T-cell (primary cell): ENCODE measurements at regions not wholly inside any gene's neighbourhood (a gene's known extent, or its start where the extent isn't known, plus 50 kb on each side); places are given as distances from the start of the nearest gene placed in this dataset.

Experiments
- ATAC-seq, 4 experiments: fragments of 200-7000 bp in 3 of 4; fragments of 150-1000 bp in 1 of 4; cut with Tn5 transposase; replicated peaks in 1 of 4; 1 replicate in 3 of 4; 2 replicates in 1 of 4; pipeline ENCODE4 v1.10.0; 2021; ENCODE audit warnings: moderate library complexity in 3 of 4, mild to moderate bottlenecking in 2 of 4, moderate number of reproducible peaks in 1 of 4
- CTCF ChIA-PET, 2 donors: fragments of 300-600 bp; sonication (Branson Sonifier 250); formaldehyde crosslinking; loops; one replicate each; lab custom pipeline; 2022; ENCODE audit warnings: antibody characterized with exemption in 2 of 2; lab: Charles Lee
- POLR2A ChIA-PET, 2 donors: fragments of 300-600 bp; sonication (Branson Sonifier 250); formaldehyde crosslinking; loops; one replicate each; lab custom pipeline; 2022; ENCODE audit warnings: antibody characterized with exemption in 2 of 2; lab: Charles Lee
- DNase-seq, 35 experiments: peaks; one replicate each; pipeline versions ENCODE4 v3.0.0 to v3.0.0-alpha.2; 2013 to 2023
- H3K27ac ChIP-seq: one replicate; pipeline ENCODE4 v1.5.1; 2013; ENCODE audit warnings: low read length
- H3K27me3 ChIP-seq, 2 experiments: replicated peaks in 1 of 2; 1 replicate in 1 of 2; 2 replicates in 1 of 2; pipeline versions ENCODE4 v1.6.1 to v1.7.0; 2013; ENCODE audit warnings: low read length in 1 of 2, mixed read lengths in 1 of 2; ENCODE audit not compliant: control insufficient read depth in 2 of 2, insufficient read depth in 2 of 2; ENCODE audit errors: extremely low read depth in 1 of 2
- H3K36me3 ChIP-seq, 2 donors: 1 replicate in 1 of 2; 2 replicates in 1 of 2; pipeline versions ENCODE4 v1.6.1 to v1.7.0; 2013; ENCODE audit warnings: low read length in 1 of 2; ENCODE audit not compliant: control insufficient read depth in 2 of 2, insufficient read depth in 1 of 2; ENCODE audit errors: extremely low read depth in 1 of 2
- H3K4me1 ChIP-seq, 2 experiments: 1 replicate in 1 of 2; 2 replicates in 1 of 2; pipeline versions ENCODE4 v1.6.1 to v1.7.0; 2013; ENCODE audit warnings: low read length in 2 of 2, mixed read lengths in 1 of 2; ENCODE audit not compliant: insufficient read depth in 2 of 2, control insufficient read depth in 1 of 2; ENCODE audit errors: extremely low read depth in 1 of 2
- H3K4me3 ChIP-seq, 2 donors: 1 replicate in 1 of 2; 2 replicates in 1 of 2; pipeline versions ENCODE4 v1.5.1 to v1.7.0; 2013; ENCODE audit warnings: mild to moderate bottlenecking in 2 of 2, low read length in 1 of 2, moderate library complexity in 1 of 2; ENCODE audit not compliant: control insufficient read depth in 1 of 2; ENCODE audit errors: extremely low read depth in 1 of 2
- H3K9me3 ChIP-seq: 2 replicates; pipeline ENCODE4 v1.7.0; 2013
- H3K27ac Mint-ChIP-seq, 2 donors: one replicate each; pipeline ENCODE4 v1.8.0; 2020 to 2021; ENCODE audit warnings: mild to moderate bottlenecking in 2 of 2, mixed read lengths in 2 of 2
- H3K27me3 Mint-ChIP-seq, 2 donors: one replicate each; pipeline ENCODE4 v1.8.0; 2021 to 2022; ENCODE audit warnings: mixed read lengths in 2 of 2
- H3K36me3 Mint-ChIP-seq: one replicate; pipeline ENCODE4 v1.8.0; 2021; ENCODE audit warnings: mixed read lengths
- H3K4me1 Mint-ChIP-seq, 3 donors: one replicate each; pipeline ENCODE4 v1.8.0; 2020 to 2022; ENCODE audit warnings: mixed read lengths in 3 of 3, mild to moderate bottlenecking in 1 of 3
- H3K4me3 Mint-ChIP-seq, 3 donors: one replicate each; pipeline ENCODE4 v1.8.0; 2020 to 2022; ENCODE audit warnings: mild to moderate bottlenecking in 3 of 3, mixed read lengths in 3 of 3, moderate library complexity in 3 of 3
- H3K9me3 Mint-ChIP-seq, 3 donors: one replicate each; pipeline ENCODE4 v1.8.0; 2020 to 2022; ENCODE audit warnings: mixed read lengths in 3 of 3
- WGBS: methylation state at CpG from one replicate; pipeline ENCODE4 v1.1.5; 2013; ENCODE audit warnings: missing lambda C conversion rate; ENCODE audit not compliant: insufficient coverage; 5-methylcytosine and 5-hydroxymethylcytosine counted together

DNA sequence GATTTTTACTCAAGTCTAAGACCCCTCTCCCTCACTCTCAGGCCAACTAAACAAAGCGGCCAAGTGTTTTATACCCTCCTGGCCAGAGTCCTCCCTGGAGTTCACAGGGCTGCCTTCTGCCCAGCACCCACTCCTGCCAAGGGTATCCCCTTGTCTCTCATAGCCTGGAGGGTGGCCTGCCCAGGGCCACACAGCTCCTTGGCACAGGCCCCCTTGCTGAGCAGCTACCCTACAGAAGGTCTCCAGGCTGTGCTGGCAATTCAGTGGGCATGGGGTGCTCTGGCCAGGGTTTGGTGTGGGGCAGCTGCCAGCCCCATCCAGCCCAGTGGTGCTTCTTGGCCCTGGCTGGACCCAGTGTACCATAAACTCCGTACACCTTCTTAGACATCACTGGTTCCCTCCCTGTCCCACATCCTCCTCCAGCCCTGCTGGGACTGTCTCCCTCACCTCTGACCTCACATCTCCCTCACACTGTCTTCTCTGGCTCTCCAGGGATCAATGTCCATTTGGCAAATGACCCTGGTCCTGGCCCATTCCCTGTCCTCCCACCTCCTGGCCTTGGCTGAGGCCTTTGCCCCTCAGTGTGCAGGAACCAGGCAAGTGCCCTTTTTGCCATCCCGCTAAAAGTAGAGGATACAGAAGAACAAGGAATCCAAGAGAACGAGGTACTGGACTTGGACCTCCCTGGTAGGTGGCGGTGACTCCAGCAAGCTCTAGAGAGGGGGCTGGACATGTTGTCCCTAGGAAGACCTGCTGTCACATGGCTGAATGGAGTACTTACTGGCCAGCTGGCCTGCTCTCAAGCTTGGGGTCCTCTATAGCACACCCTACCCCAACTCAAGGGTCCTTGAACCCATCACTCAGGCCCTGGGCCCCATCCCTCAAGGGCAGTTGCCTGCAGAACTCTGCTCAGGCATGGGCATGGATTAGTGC lies 50.0 kb upstream of the TRPM1 start:
- Mint-ChIP-seq H3K36me3 (no peaks in the 10 kb centered on the region), H3K27me3 (peaks cover 0 to 5% of the 10 kb centered on the region in 2 donors), H3K27ac (peak overlapping the region in 1 of 2 donors; percentile 14), H3K4me3 (no peak overlapping the region), H3K4me1 (no peaks in the 10 kb centered on the region), H3K9me3 (no peaks in the 10 kb centered on the region)
- no peaks in the 10 kb centered on the region for H3K9me3 ChIP-seq
- CTCF ChIA-PET, result no interaction called here
- POLR2A ChIA-PET, result no interaction called here
- peaks cover 0 to 16% of the 10 kb centered on the region in 2 experiments for H3K27me3 ChIP-seq
- H3K4me1 ChIP-seq, result peaks cover 0 to 4% of the 10 kb centered on the region in 2 experiments
- H3K4me3 ChIP-seq, result no peak overlapping the region
- DNase-seq (no peak), ATAC-seq (no peak)
- WGBS, result 89% methylated on average over 5 of the region's 5 CpGs
- no peaks in the 10 kb centered on the region for H3K36me3 ChIP-seq
- H3K27ac ChIP-seq, result no peak overlapping the region

DNA sequence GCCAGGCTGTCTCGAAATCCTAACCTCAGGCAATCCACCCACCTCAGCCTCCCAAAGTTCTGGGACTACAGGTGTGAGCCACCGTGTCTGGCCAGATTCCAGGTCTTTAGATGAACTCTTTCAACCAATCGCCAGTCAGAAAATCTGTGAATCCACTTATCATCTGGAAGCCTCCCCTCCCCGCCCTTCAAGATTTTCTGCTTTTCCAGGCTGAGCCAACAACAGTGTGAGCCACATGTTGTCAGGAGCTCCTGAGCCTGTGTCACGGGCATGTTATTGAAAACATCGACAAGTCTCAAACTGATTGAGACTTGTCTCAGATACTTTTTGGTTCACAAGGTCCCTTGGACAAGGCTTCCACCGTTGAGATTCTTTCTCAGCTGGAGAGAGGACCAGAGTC lies 52.0 kb upstream of the TRPM1 start:
- Histone ChIP-seq H3K9me3 (no peaks in the 10 kb centered on the region), H3K27ac (no peak overlapping the region), H3K36me3 (no peaks in the 10 kb centered on the region), H3K4me3 (no peak overlapping the region), H3K27me3 (peaks cover 0 to 16% of the 10 kb centered on the region in 2 experiments), H3K4me1 (peaks cover 0 to 4% of the 10 kb centered on the region in 2 experiments)
- Mint-ChIP-seq H3K27ac (no peak overlapping the region), H3K36me3 (no peaks in the 10 kb centered on the region), H3K4me1 (no peaks in the 10 kb centered on the region), H3K27me3 (peaks cover 0 to 8% of the 10 kb centered on the region in 2 donors), H3K4me3 (no peak overlapping the region), H3K9me3 (no peaks in the 10 kb centered on the region)
- WGBS, result 95% methylated on average over 6 of the region's 7 CpGs
- DNase-seq, result no peak
- CTCF ChIA-PET, result no interaction called here
- POLR2A ChIA-PET, result no interaction called here
- no peak for ATAC-seq

DNA sequence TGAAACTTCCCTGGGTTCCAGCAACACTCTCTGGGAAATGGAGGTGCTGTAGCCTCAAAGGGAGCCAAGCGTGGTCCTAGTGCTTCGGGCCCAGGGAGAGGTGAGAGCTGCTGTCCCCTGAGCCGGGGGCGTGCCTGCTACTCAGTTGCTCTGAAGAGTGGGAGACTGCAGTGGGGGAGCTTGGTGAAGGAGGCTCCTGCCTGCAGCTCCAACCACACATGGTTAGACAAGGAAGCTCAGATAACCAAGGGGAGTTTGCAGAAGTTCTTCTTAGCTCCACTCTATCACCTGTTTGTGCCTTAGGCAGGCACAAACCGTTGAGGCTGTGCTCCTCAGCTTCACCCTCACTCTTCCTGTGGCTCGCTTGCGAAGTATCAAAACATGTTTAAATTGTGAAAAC lies 53.6 kb upstream of the TRPM1 start:
- Mint-ChIP-seq H3K4me3 (no peak overlapping the region), H3K27ac (no peak overlapping the region), H3K9me3 (no peaks in the 10 kb centered on the region), H3K36me3 (no peaks in the 10 kb centered on the region), H3K27me3 (peaks cover 0 to 6% of the 10 kb centered on the region in 2 donors), H3K4me1 (no peaks in the 10 kb centered on the region)
- H3K4me1 ChIP-seq, result no peaks in the 10 kb centered on the region
- H3K9me3 ChIP-seq, result no peaks in the 10 kb centered on the region
- ChIA-PET CTCF (interaction anchor here in 1 of 2 donors (0.5 kb wide), 1 partner anchor 148 kb away, joined by 3 read pairs; no protein-coding TSS in a partner anchor), POLR2A (no interaction called here)
- H3K36me3 ChIP-seq, result no peaks in the 10 kb centered on the region
- no peak overlapping the region for H3K4me3 ChIP-seq
- 70% methylated on average over 3 of the region's 7 CpGs for WGBS
- H3K27ac ChIP-seq, result no peak overlapping the region
- H3K27me3 ChIP-seq, result peaks cover 0 to 12% of the 10 kb centered on the region in 2 experiments
- no peak for DNase-seq
- no peak for ATAC-seq

DNA sequence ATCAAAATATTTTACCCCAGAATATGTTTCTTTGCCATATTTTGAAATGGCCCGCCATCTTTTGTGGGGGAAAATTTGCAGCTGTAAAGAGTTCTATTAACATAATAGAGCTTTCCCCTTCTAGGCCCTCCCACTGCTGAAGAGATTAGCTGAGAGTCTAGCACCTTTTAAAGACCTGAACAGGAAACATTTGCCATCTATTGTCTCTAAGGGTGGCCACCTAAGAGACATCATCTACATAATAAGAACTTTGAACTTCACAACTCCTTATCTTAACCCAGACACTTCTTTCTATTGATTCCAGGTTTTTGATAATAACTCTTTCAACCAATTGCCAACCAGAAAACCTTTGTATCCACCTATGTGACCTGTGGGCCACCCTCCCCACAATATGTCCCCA lies 54.7 kb upstream of the TRPM1 start:
- CTCF ChIA-PET, result interaction anchor here in 1 of 2 donors (0.6 to 0.7 kb wide), 2 partner anchors 37 to 51 kb away, joined by 4 to 5 read pairs; no protein-coding TSS in a partner anchor

DNA sequence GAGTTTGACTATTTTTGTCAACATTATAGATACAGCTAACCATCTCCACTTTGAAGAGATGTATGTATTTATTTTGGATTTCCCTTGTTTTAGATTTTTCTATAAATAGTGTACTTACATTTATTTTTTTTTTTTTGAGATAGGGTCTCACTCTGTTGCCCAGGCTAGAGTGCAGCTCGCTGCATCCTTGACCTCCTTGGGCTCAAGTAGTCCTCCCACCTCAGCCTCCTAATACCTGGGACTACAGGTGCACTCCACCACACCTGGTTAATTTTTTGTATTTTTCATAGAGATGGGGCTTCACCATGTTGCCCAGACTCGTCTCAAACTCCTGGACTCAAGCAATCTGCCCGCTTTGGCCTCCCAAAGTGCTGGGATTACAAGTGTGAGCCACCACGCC lies 55.3 kb upstream of the TRPM1 start:
- Histone ChIP-seq H3K27ac (no peak overlapping the region), H3K4me3 (no peak overlapping the region), H3K9me3 (no peaks in the 10 kb centered on the region), H3K36me3 (no peaks in the 10 kb centered on the region), H3K27me3 (peaks cover 0 to 13% of the 10 kb centered on the region in 2 experiments), H3K4me1 (no peaks in the 10 kb centered on the region)
- POLR2A ChIA-PET, result interaction anchor here in 1 of 2 donors (0.6 kb wide), 1 partner anchor 61 kb away, joined by 7 read pairs; no protein-coding TSS in a partner anchor
- Mint-ChIP-seq H3K27ac (no peak overlapping the region), H3K36me3 (no peaks in the 10 kb centered on the region), H3K4me3 (no peak overlapping the region), H3K27me3 (peaks cover 0 to 3% of the 10 kb centered on the region in 2 donors), H3K9me3 (no peaks in the 10 kb centered on the region), H3K4me1 (no peaks in the 10 kb centered on the region)
- ATAC-seq (no peak), DNase-seq (no peak)
- 79% methylated on average over 2 of the region's 4 CpGs for WGBS
- CTCF ChIA-PET, result interaction anchor here (0.6 to 0.8 kb wide), 2 partner anchors 28 to 429 kb away, joined by 3 read pairs; no protein-coding TSS in a partner anchor

More for the DNA sequence above, 54.7 kb upstream of the TRPM1 start:
- Mint-ChIP-seq H3K4me1 (no peaks in the 10 kb centered on the region), H3K9me3 (no peaks in the 10 kb centered on the region), H3K36me3 (no peaks in the 10 kb centered on the region), H3K4me3 (no peak overlapping the region), H3K27ac (no peak overlapping the region), H3K27me3 (peaks cover 0 to 6% of the 10 kb centered on the region in 2 donors)
- POLR2A ChIA-PET, result interaction anchor here in 1 of 2 donors (0.6 kb wide), 1 partner anchor 62 kb away, joined by 7 read pairs; no protein-coding TSS in a partner anchor
- no peaks in the 10 kb centered on the region for H3K36me3 ChIP-seq
- H3K9me3 ChIP-seq, result no peaks in the 10 kb centered on the region
- H3K27ac ChIP-seq, result no peak overlapping the region
- ATAC-seq, result no peak
- H3K4me1 ChIP-seq, result no peaks in the 10 kb centered on the region
- peaks cover 0 to 16% of the 10 kb centered on the region in 2 experiments for H3K27me3 ChIP-seq
- no CpG with 5 or more reads among the region's 1 CpG for WGBS
- DNase-seq, result no peak
- no peak overlapping the region for H3K4me3 ChIP-seq

DNA sequence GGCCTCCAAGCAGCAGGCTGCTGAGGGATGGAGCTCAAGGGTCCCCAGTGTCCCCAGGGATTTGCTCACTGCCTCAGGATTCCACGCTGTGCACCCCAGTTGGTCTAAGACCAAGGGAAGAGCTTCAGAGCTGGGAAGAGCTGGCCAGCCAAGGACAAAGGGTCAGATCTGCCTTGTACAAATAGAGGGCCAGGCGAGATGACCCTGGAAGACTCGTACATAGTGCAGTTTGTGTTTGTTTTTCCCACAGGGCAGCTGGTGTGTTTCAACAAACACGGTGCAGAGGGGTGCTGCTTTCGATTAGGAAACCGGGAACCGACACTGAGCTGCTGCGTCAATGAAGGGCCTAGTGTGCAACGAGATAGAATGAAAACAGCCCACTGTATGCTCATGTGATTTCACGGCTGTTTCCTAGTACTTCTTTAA lies 56.1 kb upstream of the TRPM1 start:
- WGBS, result 78% methylated on average over 4 of the region's 10 CpGs
- Histone ChIP-seq H3K36me3 (no peaks in the 10 kb centered on the region), H3K27ac (no peak overlapping the region), H3K9me3 (no peaks in the 10 kb centered on the region), H3K27me3 (peaks cover 0 to 8% of the 10 kb centered on the region in 2 experiments), H3K4me1 (no peaks in the 10 kb centered on the region), H3K4me3 (no peak overlapping the region)
- DNase-seq, result no peak
- Mint-ChIP-seq H3K4me3 (no peak overlapping the region), H3K36me3 (no peaks in the 10 kb centered on the region), H3K27me3 (peaks cover 4% of the 10 kb centered on the region in 2 donors), H3K27ac (no peak overlapping the region), H3K9me3 (no peaks in the 10 kb centered on the region), H3K4me1 (no peaks in the 10 kb centered on the region)
- POLR2A ChIA-PET, result no interaction called here
- ATAC-seq, result no peak
- CTCF ChIA-PET, result interaction anchor here in 1 of 2 donors (0.6 kb wide), 1 partner anchor 428 kb away, joined by 3 read pairs; no protein-coding TSS in a partner anchor
